ENCODE measurements at regions not wholly inside any gene's neighbourhood (a gene's known extent, or its start where the extent isn't known, plus 50 kb on each side); places are given as distances from the start of the nearest gene placed in this dataset.

DNA sequence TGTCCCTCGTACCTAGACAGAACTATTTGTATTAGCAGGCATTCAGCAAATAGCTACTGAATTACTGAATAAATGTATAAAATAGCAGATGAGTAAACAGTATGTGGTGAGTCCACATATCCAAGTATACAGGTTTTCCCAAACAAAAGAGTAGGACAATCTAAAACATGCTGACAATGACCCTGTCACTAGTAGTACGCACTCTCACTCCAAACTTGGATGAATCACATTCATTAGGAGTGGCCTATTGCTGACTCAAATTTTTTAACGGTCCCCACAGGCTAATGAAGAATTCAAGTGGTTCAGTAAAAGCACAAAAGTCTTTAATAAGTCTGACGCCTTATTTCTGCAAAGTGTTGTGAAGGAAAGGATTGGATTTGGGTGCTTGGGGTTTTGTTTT lies 449.3 kb upstream of the THBS1 start:
- DNase-seq = no peak

DNA sequence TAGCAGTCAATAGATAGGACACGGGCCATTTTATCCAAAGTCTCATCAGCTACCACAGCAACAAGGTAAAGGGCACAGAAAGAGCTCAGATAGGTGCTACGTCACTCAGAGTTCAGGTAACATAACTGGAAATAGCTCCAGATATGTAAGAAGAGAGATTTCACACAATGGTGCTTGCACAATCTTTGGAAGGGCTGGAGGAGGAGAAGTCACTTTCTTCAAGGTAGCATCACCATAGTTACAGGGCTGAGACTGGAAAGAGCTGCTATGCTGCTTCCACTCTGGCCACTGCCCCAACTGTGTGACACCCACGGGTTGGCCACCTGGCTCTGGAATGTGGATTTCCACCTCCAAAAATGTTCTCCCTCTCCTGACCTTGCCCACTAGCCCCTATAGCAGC lies 448.8 kb upstream of the THBS1 start:
- no peak for DNase-seq

DNA sequence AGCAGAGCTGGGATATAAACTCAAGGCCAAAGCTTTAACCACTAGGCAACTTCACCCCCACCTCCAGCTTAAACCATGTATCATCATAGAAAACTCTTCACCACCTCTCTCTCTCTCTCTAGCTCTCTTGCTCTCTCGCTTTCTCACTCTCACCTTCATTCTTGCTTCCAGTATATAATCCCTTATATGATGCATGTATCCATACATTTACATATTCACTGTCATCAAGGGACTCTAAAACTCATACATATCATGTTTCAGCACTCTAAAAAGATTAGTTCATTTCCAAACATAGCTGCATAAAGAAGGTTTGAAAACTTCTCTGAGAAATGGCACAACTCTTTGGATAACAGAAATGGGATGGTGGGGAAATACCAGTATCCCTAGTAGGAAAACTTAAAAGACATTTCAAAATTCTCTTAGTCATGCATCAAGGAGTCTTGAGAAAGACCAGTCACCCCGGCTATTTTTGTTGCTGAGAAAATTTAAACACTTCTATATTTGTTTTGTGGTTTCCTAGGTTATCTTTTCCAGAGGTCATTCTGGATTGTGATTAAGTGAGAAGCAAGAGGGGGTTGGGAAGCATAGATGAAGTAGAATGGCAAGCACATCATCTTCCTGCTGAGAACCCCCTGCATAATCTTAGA lies 447.8 kb upstream of the THBS1 start:
- no peak for DNase-seq

DNA sequence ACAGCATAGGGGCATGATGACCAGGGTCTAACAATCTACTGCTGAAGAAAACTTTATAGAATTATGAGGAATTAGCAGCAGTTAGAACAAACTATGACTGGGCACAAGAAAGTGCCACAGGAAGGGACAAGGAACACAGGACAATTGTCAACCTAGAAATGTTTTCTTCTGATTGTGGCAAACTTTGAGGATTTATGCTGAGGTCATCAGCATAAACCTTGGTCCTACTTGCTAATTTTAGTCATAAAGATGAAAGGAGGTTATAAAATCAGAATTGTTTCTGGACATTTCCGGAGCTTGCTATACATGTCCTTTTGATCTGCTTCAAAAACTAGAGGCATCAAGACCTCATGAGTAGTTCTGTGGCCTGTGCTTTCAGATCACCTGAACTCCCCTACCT lies 446.6 kb upstream of the THBS1 start:
- DNase-seq = no peak

DNA sequence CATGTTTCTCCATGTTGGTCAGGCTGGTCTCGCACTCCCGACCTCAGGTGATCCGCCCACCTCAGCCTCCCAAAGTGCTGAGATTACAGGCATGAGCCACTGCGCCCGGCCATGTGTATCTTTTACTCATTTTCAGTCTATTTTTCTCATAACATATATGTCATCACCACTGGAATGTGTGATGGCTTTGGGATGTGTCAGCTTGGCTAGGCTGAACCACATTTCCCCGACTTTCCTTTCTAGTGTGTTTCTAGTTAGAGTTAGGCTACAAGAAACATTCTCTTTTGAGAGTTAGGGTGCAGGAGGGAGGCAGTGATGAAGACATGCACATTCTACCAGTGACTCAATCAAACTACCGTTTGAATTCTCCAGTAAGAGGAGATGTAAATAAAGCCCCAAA lies 444.9 kb upstream of the THBS1 start:
- DNase-seq = no peak

DNA sequence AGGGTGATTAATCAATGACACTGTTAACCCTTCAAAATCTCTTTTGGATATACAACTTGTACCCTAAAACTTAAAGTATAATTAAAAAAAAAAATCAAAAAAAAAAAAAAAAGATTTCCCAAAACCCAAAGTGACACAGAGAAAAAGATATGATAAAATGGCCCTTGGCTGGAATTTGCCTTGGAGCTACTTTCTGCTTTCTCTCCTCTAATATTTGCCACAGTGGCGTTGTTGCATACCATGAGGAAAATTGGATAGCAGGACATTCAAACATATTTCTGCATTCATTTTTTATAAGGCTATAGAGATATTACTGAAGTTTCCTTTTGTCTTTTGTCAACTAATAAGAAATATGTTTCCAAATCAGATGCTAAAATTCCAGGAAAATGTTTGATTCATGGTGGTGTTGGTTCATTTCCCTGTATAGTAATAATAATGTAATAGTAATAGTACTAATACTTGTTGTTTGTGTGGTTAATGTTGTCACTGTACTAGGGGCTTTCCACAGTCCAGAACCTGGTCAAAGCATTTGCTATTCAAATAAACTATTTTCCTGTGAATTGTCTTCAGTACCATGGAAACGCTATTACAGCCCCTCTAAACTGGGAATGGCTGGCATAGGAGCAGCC lies 441.3 kb upstream of the THBS1 start:
- no peak for DNase-seq

DNA sequence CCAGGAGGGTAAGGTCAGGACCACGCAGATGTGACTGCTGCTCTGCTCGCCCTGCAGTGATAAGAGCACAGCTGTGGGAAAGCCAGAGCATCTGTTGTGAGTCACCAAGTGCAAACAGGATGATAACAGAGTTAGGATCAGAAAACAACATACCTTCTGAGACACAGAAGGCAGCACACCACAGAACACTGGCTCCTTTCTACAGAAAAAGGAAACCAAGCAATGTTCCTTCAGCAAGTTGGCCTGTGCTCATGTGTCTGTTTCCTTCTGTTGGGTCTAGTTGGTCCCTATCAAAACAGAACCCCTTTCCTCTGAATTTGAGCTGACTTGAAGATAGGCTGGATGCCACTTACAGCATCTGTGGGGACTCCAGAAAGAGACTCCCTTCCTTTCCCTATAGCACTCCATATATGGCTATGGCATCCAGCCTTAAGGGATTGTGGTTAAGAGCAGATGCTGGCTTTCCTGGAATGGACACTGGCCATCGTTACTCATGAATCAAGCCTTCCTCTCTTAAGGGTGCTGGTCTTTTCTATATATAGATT lies 440.7 kb upstream of the THBS1 start:
- no peak for DNase-seq

DNA sequence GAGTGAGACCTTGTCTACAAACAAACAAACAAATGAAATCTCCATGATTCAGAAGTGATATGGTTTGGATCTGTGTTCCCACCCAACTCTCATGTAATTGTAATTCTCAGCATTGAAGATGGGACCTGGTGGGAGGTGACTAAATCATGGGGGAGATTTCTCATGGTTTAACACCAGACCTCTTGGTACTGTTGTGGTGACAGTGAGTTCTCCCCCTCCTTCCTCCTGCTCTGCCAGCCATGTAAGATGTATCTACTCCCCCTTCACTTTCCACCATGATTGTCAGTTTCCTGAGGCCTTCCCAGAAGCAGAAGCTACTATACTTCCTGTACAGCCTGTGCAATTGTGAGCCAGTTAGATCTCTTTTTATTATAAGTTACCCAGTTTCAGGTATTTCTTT lies 438.4 kb upstream of the THBS1 start:
- DNase-seq = no peak

DNA sequence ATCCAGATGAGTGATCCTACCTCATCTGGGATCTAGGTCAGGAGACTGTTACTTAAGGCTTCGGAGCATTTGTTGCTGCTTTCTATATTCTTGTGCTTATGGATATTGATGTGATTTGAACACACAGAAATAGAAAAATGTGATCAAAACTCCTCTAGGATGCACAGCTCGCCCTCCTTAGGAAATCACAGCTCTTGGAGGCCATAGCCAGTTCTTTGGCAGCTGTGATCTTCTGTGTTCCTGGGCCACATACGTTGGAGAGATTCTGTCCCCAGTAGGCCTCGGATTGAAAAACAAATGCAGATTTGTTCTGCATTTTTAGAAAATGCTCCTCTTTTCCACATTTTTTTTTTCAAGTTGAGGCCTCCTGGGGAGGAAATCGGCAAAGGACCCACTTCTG lies 437.4 kb upstream of the THBS1 start:
- no peak for DNase-seq

DNA sequence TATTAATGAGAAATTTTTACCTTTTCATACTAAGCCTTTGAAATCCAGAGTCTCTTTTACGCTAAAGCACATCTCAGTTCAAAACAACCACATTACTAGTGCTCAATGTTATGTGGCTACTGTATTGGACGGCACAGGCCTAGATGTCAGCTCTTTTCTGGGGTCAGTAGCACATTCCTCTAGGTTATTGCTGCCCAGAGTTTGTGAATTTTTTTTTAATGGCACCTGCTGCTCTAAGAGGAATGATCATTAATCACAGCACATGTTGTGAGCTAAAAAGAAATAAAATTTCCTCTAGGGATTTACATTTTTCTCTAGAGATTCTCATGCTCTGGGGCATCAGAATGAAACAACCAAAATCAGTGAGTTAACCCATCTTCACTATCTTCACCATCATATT lies 436.8 kb upstream of the THBS1 start:
- DNase-seq = no peak

DNA sequence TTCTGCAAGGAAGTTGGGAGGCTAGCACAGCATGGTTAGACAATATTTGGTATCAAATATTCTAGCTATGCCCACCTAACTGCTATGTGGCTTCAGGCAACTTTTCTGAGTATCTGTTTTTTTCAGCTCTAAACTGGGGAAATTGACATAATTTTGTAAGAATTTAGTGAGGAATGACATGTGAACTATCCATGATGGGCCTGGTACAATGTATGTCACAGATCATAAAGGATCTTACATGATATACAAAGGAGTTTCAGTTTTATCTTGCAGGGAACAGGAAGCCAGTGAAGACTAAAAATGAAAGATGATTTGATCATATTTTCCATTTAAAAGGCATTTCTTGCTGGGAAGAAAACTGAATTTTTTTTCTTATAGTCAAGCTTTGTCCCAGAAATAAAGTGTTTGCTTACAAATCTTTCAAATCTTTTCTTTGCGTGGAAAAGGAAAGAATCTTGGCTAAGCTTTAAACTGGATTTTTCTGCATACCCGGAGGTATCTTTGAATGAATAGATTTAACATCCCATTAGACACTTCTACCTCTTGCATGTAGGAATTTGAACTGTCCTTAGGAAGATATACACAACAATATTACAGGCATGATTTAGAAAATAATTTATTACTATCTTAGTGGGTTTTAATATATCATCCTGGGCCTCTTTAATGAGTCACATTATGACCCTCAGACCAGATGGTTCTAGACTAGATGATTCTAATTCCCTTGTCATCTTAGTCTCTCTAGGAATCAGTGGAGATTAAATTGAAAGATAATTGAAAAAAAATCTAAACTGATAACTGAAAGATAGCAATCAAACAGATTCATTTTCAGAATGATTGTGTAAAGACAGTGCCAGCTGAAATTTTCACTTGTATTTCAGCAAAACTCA lies 436.0 kb upstream of the THBS1 start:
- no peak for DNase-seq

DNA sequence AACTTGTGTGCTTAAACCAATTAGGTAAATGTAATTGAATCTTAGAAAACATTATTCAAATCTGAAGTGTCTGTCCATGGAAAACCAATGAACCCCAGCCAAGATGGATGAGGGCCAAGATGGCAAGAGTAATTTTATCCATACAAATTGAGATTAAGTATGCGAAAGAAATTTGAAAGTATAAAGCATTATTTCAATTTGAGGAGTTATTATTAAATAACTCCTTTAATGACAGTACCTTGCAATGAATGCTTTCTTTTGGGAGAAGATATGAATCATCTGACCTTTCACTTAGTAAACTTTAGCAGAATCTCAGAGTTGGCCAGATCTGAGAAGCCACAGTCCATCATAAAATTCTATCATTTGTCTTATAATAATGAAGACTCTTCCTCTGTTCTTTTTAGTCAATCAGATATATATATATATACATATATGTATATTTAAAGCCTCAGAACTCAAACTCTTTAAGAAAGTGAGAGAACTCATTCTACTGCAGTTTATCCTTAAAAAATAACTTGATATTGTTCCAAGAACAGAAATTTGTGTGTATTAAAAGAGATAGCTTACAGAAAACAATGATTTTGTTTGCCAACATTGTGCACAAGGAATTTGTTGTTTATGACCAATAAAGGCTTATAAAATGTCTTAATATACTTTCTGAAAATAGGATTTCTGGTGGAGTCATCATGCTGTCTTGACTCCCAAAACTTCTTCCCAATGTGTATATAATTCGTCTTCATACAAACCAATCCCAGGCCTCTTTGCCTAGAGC lies 434.8 kb upstream of the THBS1 start:
- no peak for DNase-seq

DNA sequence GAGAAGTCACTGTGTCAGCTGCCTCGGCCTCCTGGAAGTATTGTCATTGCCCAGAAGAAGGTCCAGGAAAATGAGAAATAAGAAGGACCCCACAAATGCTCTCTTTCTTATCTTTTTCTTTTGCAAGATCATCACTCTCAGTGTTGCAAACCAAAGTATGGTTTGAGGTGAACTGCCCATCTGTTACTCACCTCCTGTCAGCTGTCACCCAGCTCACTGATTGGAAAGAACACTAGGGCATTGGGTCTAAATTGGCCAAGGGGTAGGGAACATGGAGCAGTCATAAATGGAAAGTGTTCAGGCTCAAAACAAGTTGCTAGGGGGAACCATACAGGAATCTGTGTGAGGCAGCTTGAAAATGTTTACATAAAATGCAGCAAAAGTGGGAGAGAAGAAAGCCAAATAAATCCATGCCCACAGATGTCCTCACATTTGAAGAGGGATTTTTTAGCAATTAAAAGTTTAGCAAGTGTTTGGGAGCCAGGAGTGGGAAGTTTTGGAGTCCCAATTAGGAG lies 431.2 kb upstream of the THBS1 start:
- DNase-seq = no peak

DNA sequence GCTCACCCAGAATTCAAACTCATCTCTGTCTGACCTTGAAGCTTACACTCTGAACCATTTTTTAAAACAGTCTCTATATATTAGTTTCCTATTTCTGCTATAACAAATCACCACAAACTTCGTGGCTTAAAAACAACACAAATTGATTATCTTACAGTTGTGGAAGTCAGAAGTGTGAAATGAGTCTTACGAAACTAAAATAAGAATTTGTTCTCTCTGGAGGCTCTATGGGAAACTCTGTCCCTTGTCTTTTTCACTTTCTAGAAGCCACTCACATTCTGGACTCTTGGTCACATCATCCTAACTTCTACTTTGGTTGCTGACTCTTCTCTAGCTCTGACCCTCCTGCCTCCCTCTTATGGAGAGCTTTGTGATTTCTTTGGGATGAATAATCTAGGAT lies 429.3 kb upstream of the THBS1 start:
- no peak for DNase-seq

DNA sequence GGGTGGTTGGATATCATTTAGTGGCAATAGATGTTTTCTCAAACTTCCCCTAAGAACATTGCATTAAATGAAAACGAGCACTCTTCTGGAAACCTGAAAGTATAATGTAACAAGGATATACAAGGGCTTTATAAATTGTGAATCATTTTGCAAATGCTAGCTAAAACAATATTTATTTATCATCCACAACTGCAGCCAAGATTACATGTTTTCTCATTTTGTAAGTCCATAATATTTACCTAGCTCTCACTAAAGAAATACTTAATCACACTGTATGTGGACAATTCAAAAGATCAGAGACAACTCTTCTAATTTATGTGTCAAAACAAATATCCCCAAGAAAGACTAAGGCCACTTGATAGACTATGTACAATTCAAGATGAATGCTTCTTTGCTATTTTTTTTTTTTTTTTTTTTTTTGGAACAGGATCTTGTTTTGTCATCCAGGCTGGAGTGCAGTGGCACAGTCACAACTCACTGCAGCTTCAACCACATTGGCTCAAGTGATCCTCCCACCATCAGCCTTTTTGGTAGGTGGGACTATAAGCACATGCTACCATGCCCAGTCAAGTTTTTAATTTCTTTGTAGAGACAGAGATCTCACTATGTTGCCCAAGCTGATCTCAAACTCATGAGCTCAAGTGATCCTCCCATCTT lies 427.7 kb upstream of the THBS1 start:
- no peak for DNase-seq

DNA sequence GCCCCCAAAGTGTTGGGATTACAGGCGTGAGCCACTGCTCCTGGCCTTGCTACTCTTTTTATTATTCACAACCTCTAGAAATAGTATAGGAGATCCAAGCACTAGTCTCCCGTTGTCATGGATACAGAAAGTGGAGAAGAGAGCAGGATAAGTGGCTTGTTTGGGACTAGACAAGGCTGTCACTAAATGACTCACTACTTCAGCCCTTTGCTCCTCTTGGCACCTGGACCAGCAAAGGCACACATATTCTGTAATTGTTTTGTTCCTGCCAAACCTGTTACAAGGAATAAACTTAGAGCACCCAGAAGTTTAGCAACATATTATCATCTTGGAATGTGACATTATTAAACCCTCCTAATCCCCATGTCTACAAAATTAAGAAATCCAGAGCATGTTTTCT lies 427.2 kb upstream of the THBS1 start:
- DNase-seq = no peak

DNA sequence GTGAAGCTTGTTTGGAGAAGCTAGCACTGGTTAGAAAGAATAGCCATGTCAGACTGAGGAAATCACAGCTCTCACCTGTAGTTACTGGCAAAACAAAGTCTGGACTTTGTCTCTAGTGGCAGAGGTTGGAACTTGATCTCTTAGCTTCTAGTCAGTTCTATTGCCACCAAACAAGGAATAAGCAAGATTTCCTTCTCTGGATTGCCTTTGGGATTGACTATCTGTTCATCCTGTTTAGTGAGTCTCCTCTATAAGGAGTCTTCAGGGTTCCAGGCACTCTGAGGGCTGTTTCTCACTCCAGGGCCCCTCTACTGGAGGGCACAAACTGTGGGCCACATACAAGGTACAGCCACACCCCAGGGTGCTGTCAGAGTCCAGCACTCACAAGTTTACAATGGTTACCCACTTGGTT lies 426.6 kb upstream of the THBS1 start:
- no peak for DNase-seq

DNA sequence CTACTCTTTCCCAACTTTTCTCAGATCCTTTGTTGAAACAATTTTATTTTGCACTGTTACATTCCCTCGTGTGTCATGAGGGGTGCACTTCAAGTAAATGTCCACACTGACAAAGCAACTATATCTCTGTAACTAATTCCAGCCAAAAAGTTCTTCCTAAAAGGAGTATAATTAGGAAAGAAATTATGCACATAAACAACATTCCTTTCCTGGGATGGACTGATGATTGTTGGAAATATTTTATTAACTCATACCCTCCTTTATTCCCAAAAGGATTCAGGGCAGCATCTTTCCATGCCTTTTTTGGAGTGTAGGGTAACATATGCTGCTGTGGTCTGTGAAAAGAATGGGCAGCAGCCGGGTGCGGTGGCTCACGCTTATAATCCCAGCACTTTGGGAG lies 426.1 kb upstream of the THBS1 start:
- no peak for DNase-seq

DNA sequence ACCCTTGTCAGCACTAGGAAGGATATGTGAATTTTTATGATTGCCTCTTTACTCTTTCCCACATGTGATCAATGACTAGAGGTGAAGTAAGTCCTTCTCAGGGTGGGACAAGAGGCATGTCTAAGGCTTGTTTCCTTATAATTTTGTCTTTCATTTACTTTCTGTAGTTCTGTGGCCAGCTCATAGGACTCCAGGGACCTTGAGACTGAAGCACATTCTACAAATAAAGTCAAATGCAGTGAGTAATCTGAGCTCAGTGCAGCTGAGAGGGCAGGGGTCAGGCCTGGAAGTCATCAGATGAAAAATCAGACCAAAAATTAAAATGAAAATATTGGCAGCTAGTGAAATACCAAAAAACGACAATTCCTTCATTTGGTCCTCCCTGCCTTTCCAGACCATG lies 424.7 kb upstream of the THBS1 start:
- DNase-seq = no peak

DNA sequence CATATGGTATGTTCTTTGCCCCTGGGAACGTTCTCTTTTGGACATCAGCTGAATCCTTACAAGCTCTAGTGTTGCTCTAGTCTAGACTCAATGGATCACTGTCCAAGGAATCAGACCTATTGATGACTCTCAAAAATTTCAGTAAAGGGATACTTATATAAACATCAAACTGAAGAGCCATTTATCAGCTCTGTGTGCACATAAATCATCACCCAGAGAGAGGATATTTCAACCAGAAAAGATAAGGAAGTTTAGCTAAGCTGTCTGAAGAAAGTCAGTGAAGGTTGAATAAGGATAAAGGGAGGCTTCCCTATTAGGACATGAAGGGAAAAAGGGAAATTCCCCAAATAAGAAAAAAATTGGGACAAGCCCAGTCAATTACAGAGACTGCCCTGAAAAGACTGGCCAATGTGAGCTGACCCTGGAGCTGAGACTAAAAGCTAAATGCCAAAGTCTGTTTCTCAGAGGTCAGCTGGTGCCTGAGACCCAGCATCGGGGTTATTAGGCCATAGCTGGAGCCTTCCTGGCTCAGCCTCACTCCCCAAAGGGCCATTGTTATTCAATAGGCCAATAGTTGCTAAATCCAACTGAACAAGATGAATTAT lies 424.1 kb upstream of the THBS1 start:
- no peak for DNase-seq

DNA sequence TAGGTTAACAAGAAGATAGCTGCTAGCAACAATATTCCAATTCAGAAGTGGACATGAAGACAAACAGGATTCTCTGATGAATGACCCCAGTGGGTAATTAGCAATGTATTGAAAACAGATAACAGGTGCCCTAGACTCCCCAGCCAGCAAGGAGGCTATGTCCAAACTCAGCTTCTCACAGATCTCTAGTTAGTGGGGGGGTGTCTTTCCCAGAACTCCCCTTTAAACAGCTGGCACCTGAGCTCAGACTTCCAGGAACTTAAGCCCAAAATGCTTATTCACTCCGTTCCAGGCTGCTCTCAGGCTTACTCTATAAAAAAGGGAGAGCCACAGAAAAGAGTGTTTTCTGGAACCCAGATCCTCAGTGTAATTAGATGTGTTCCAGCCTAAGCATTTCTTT lies 423.0 kb upstream of the THBS1 start:
- no peak for DNase-seq

DNA sequence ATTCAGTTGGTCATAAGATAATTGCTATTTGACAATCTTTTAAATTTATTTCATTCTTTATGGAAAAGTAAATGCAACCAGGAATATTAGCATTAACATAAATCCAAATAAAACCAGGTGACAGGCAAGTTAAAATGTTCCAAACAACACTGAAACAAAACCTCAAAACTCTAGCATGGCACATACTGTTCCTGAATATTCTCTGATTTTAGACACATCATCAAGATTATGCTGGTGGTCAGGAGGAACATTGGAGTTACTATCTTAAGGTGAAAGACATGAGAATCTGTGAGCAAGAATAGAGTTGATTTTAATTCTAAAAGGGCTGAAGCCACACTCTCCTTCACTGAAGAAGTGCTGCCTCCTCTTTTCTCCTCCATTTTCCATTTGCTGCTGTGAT lies 421.0 kb upstream of the THBS1 start:
- DNase-seq = no peak

All from activated CD8-positive, alpha-beta memory T cell treated with anti-CD3 and anti-CD28 coated beads, Interleukin-2, amount 50 U/mL, for 48 hours (primary cell).